ENCODE measurements at regions not wholly inside any gene's neighbourhood (a gene's known extent, or its start where the extent isn't known, plus 50 kb on each side); places are given as distances from the start of the nearest gene placed in this dataset.

GRCh38 chr6:40258531-40258930 lies 324.3 kb upstream of the MOCS1 start:
- TF ChIP-seq CTCF (IDR thresholded peaks at IDR 0.05) (no peak), POLR2A (IDR thresholded peaks at IDR 0.05) (no peak)
